HuH-7 (cell line): ENCODE measurements at regions not wholly inside any gene's neighbourhood (a gene's known extent, or its start where the extent isn't known, plus 50 kb on each side); places are given as distances from the start of the nearest gene placed in this dataset.
"Not testable (repeated sequence)": the region's sequence is repeated elsewhere in the genome, so short reads cannot be mapped to it uniquely, and the experiment has no call there.

Source experiments
- DNase-seq: peaks from one replicate; pipeline ENCODE4 v3.0.0; 2011; ENCODE audit warnings: low spot score

- no peak for DNase-seq
Measured at GRCh38 chr9:2354856-2355696, 266.5 kb upstream of the VLDLR start.

DNA sequence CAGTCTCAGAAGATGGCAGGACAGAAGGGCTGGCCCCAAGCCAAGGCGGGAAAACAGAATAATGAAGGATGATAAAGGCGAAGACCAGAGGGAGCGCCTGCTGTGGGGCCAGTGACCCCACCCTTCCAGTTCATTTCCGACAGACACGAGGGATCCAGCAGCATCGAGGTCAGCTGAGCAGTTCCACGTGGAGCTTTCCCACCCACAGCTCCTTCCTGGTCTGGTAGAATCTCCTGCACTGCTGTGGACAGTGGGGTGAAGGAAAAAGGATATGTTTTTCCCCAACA lies 265.9 kb upstream of the VLDLR start:
- no peak for DNase-seq

- no peak for DNase-seq
Measured at GRCh38 chr9:2356041-2356790, 265.4 kb upstream of the VLDLR start.

DNA sequence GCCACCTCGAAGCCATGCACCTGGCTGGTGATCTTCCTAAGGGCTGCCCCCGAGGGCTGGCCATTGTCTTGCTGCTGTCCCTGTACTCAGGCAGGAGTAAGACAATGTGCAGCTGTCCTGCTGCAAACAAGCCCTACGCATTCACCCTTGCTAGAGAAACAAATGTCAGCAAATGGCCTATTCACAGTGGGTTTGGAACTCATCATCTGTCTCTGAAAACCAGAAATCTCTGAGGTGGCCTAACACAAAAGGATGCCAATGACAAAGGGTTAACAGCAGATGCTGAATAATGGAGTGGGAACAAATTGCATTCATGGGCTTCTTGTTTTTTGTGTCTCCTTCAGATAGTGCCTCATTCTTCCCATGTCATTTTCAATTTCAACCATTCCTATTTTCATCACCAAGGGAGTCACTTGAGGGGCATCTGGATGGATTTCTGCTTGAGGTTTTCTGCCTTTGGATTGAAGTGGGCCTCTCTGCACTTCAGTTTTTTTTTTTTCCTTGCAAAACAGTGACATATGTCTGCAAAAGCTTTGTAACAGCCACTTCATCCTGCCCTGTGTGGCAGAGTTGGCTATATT lies 261.6 kb upstream of the VLDLR start:
- DNase-seq: no peak

DNA sequence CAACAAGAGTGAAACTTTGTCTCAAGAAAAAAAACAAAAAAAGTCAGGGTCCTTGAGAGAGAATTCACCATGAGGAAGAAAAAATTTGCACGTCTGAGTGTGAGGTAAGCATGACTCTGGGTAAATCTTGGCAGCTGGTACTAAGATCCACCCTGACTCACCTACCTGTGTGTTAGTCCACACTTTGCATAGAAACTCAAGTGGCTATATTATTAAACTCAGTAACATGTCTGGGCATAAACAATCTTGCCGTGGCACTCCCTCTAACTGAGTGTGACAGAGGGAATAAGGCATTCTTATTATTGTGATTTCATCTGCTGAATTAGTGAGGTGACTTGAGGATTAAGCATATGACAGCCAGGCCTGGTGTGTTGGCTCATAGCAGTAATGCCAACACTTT lies 259.4 kb upstream of the VLDLR start:
- no peak for DNase-seq

DNA sequence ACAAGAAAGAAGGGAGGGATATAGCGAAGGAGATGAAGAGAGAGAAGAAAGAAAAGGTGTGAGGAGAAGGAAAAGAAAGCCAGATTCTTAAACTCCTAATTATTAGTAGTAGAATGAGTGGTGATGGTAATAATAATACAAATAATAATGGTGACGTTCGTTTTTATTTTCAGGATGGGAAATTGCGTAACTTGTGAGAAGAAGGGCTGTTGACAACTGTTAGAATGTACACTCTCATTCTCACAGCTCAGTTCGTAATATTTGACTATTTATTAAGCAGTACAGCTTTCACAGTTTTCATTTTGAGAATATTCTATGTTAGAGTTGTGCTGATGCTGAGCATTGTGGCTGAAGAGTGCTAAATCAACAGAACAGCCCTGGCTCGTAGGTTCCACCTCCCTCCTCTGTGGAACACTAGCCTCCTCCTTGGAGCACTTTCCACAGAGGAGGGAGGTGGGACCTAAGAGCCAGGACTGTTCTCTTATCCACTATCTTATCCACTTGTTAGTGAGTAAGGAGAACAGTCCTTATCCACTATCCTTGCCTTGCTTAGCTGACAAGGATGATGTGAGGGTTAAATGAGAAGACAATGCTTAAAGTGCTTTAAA lies 258.3 kb upstream of the VLDLR start:
- no peak for DNase-seq

GRCh38 chr9:2363781-2364180 lies 257.8 kb upstream of the VLDLR start:
- DNase-seq: no peak

DNA sequence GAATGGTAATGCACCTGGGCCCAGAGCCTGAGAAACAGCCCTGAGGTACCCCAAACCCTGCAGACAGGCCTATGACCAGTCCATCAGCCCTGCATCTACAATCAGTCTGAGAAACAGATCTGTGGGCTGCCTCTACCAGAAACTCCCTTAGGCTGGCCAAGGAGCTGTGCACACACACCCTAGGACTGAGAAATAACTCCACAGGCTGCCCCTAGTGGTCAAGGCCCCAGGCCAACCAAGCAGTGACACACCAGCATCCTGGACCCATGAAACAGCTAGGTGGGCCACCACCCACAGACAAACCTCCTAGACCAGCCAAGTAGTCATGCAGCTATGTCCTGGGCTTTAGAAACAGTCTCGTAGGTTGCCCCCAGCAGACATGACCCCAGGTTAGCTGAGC lies 253.6 kb upstream of the VLDLR start:
- peak; percentile 15 for DNase-seq

DNA sequence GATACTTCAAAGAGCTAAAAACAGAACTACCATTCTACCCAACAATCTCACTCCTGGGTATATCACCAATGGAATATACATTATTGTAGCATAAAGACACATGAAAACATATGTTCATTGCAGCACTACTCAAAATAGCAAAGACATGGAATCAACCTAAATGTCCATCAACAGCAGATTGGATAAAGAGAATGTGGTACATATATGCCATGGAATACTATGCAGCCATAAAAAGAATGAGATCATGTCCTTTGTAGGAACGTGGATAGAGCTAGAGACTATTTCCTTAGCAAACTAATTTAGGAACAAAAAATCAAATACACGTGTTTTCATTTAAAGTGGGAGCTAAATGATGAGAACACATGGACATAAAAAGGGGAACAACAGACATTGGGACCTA lies 247.9 kb upstream of the VLDLR start:
- no peak for DNase-seq

DNA sequence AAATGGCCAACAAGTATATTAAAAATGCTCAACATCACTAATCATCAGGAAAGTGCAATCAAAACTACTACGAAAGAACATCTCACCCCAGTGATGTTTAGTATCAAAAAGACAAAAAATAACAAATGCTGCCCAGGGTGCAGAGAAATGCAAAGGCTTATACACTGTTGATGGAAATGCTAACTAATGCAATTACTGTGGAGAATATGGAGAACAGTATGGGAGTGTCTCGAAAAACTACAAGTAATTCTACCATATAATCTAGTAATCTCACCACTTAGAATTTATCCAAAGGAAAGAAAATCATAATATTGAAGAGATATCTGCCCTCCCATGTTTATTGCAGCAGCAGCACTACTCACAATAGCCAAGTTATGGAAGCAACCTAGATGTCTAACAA lies 246.5 kb upstream of the VLDLR start:
- DNase-seq: no peak

DNA sequence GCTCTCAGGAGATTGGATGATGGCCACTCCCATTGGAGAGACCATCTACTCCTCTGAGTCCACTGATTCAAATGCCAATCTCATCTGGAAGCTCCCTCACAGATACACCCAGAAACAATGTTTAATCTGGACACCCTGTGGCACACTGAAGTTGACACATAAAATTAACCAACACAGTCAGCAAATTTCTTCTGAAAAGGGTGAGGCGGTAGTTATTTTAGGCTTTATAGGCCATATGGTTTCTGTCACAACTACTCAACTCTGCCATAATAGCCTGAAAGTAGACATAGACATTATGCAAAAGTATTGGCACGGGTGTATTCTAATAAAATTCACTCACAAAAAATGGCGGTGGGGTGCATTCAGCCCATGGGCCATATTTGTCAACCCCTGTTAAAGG lies 244.5 kb upstream of the VLDLR start:
- DNase-seq: no peak

GRCh38 chr9:2377834-2378233 lies 243.8 kb upstream of the VLDLR start:
- DNase-seq: no peak

DNA sequence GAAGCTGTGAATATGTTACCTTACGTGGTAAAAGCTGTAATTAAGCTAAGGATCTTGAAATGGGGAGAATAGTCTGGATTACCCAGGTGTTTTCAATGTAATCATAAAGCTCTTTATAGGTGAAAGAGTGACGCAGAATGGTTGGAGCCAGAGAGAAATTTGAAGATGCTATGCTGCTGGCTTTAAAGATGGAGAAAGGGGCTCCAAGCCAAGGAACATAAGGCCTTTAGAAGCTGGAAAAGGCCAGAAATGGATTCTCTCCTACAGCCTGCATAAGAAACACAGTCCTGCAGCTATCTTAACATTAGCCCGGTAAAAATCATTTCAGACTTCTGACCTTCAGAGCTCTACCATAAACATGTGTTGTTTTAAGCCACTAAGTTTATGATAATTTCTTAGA lies 243.3 kb upstream of the VLDLR start:
- DNase-seq: no peak

DNA sequence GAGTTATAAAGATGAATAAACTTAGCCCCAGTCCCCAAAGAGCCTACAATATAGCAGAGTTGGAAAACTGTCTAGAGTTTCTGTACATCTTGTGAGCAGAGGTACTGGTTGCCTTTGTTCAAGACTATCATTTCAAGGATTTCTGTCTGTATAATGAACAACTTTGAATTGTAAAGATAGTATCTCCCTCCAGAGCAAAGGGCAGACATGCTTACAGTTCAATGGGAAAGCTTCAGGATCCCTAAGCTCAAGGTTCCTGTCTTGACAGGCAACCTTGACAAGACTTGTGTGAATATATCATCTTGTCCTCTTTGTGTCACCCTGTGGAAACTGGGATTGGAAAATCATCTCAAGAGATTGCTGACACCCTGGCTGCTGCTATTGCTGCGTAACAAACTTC lies 242.8 kb upstream of the VLDLR start:
- DNase-seq: no peak

DNA sequence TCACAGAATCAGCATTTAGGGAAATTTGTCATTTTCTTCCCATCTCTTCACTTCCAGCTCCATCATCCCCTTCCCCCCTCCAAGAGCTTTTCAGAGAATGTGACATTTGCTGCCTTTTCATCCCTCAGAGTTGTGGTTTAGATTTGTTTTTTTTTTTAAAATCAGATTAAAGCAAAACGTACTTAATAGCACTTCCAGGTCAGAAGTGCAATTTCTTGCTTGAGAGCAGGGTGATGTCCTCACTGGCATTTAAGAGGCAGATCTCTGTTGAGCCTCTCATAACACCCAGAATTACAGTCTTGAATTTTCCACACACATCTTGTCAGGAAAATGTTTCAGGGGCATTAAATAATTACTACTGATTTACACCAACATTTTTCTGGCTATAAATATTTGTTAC lies 236.8 kb upstream of the VLDLR start:
- DNase-seq: no peak

GRCh38 chr9:2385746-2386145 lies 235.8 kb upstream of the VLDLR start:
- DNase-seq: no peak

GRCh38 chr9:2386566-2386965 lies 235.0 kb upstream of the VLDLR start:
- no peak for DNase-seq

DNA sequence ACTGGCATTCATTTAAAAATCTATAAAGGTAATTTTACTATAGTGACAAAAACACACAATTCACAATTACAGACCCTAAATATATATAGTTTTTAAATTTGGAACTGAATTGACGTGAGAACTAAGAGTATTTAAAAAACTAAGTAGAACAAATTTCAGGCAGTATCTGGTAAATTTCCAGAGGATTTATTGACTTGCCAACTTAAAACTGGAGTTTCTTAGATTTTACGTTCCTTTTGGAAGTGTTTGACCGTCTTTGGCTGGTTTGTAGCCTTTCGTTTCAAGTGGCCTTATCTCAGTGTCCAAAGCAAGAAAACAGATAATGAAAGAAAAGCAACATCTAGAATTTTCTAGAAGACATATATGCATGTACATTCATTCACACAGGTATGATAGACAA lies 234.4 kb upstream of the VLDLR start:
- no peak for DNase-seq

- no peak for DNase-seq
Measured at GRCh38 chr9:2389404-2389803, 232.2 kb upstream of the VLDLR start.

GRCh38 chr9:2390028-2390427 lies 231.6 kb upstream of the VLDLR start:
- no peak for DNase-seq

DNA sequence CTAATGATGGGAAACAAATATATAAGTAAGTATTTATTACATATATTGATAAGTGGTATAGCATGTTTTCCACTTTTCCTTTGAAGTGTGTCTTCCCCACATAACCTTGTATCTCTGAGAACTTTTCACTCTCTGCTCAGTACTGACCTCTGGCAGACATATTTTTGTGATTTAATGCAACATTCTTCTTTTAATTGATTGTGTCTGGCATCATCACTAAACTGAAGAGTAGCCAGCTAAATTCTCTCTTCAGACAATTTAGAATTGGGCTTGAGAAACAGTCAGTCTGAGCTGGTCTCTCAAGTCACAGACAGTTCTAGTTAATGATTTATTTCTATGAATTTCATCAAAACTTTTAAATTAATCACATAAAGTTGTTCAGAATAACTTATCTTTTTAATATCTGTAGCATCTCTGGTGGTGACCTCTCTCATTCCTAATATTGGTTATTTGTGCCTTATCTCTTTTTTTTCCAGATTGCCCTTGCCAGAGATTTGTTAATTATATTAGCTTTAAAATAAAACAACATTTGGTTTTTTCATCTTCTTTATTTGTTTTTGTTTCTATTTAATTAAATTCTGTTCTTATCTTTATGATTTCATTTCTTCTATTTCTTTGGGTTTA lies 230.0 kb upstream of the VLDLR start:
- DNase-seq: not testable (repeated sequence)

DNA sequence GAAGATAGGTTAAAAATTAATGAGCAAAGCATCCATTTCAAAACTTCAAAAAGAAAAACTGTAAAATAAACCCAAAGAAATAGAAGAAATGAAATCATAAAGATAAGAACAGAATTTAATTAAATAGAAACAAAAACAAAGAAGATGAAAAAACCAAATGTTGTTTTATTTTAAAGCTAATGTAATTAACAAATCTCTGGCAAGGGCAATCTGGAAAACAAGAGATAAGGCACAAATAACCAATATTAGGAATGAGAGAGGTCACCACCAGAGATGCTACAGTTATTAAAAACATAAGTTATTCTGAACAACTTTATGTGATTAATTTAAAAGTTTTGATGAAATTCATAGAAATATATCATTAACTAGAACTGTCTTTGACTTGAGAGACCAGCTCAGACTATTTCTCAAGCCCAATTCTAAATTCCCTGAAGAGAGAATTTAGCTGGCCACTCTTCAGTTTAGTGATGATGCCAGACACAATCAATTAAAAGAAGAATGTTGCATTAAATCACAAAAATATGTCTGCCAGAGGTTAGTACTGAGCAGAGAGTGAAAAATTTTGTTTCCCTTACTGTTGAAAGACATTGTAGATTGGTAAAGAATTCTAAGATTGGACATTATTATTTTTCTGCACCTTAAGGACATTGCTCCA lies 227.4 kb upstream of the VLDLR start:
- DNase-seq: not testable (repeated sequence)
